HUES6 (cell line): ENCODE measurements at regions not wholly inside any gene's neighbourhood (a gene's known extent, or its start where the extent isn't known, plus 50 kb on each side); places are given as distances from the start of the nearest gene placed in this dataset.

ENCODE experiments used
- H3K27ac ChIP-seq: 2 replicates; pipeline ENCODE4 v1.7.0; 2013; ENCODE audit warnings: low read depth, mild to moderate bottlenecking, low read length, inconsistent platforms
- H3K27me3 ChIP-seq: 2 replicates; pipeline ENCODE4 v1.6.1; 2013; ENCODE audit warnings: low read length; ENCODE audit not compliant: control insufficient read depth, insufficient read depth
- H3K36me3 ChIP-seq: 2 replicates; pipeline ENCODE4 v1.6.1; 2013; ENCODE audit warnings: low read length; ENCODE audit not compliant: control insufficient read depth, insufficient read depth
- H3K4me1 ChIP-seq: 2 replicates; pipeline ENCODE4 v1.6.1; 2013; ENCODE audit warnings: low read length; ENCODE audit not compliant: control insufficient read depth, insufficient read depth
- H3K4me3 ChIP-seq: 2 replicates; pipeline ENCODE4 v1.5.1; 2013; ENCODE audit warnings: low read depth, low read length
- H3K9ac ChIP-seq: one replicate; pipeline ENCODE4 v1.6.1; 2013; ENCODE audit warnings: mild to moderate bottlenecking, low read length
- H3K9me3 ChIP-seq: 2 replicates; pipeline ENCODE4 v1.6.1; 2013; ENCODE audit warnings: low read depth, low read length; ENCODE audit not compliant: control insufficient read depth, insufficient read depth

DNA sequence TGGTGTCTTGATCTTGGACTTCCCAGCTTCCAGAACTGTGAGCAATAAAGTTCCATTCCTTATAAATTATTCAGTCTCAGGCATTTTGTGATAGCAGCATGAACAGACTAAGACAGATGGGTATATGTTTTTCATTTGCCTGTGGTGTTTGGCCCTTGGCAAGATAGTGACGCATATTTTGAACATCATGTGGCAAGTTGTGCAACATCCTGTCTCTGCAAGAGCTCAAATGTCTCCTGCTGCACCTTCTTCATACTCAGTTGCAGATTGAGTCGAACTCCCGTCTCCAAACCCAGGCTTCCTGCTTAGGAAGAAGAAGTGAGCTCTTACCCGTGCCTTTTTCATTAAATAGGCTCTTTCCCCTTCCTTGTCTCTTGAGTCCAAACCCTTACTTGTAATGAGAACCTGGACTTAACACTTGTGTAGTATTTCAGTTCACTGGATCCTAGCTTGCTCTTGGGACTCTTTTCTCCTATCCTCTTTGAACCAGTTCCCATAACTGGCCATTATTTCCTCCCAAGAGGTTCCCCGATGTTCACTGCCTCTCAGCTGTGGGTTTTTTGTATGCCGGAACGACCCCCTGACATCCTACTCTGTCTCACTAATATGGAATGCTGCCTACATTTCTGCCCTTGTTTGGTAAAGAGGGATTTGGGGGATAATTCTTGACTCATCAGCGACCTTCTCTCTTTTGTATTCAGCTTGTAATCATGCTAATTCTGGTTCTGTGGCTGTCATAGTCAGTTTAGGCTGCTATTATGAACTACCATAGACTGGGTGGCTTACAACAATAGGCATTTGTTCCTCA is 125.0 kb upstream of the KCNK2 start:
- Histone ChIP-seq H3K27me3 (no peaks in the 10 kb centered on the region), H3K4me3 (no peak overlapping the region), H3K4me1 (no peaks in the 10 kb centered on the region; the same call in 1 of the 2 replicates), H3K9me3 (no peaks in the 10 kb centered on the region), H3K27ac (no peak overlapping the region), H3K9ac (no peak overlapping the region), H3K36me3 (no peaks in the 10 kb centered on the region)

GRCh38 chr1:214958486-214958885 is 124.1 kb upstream of the KCNK2 start:
- no peak overlapping the region for H3K27ac ChIP-seq
- H3K9me3 ChIP-seq = no peaks in the 10 kb centered on the region
- no peaks in the 10 kb centered on the region for H3K36me3 ChIP-seq
- H3K4me1 ChIP-seq = no peaks in the 10 kb centered on the region
- H3K4me3 ChIP-seq = no peak overlapping the region
- H3K27me3 ChIP-seq = no peaks in the 10 kb centered on the region
- H3K9ac ChIP-seq = no peak overlapping the region

GRCh38 chr1:214966346-214966745 is 116.2 kb upstream of the KCNK2 start:
- Histone ChIP-seq H3K27ac (no peak overlapping the region), H3K9me3 (no peaks in the 10 kb centered on the region), H3K36me3 (no peaks in the 10 kb centered on the region), H3K4me3 (no peak overlapping the region), H3K9ac (no peak overlapping the region), H3K4me1 (no peaks in the 10 kb centered on the region), H3K27me3 (no peaks in the 10 kb centered on the region)

GRCh38 chr1:214967865-214968575 is 114.5 kb upstream of the KCNK2 start:
- Histone ChIP-seq H3K4me1 (no peaks in the 10 kb centered on the region), H3K36me3 (no peaks in the 10 kb centered on the region), H3K4me3 (no peak overlapping the region), H3K27ac (no peak overlapping the region), H3K9me3 (no peaks in the 10 kb centered on the region), H3K9ac (no peak overlapping the region), H3K27me3 (no peaks in the 10 kb centered on the region)

- Histone ChIP-seq H3K9me3 (no peaks in the 10 kb centered on the region), H3K27me3 (no peaks in the 10 kb centered on the region), H3K4me1 (peaks cover 7% of the 10 kb centered on the region), H3K36me3 (no peaks in the 10 kb centered on the region), H3K9ac (no peak overlapping the region), H3K4me3 (no peak overlapping the region), H3K27ac (no peak overlapping the region)
These were observed 112.5 kb upstream of the KCNK2 start for GRCh38 chr1:214970016-214970415.

DNA sequence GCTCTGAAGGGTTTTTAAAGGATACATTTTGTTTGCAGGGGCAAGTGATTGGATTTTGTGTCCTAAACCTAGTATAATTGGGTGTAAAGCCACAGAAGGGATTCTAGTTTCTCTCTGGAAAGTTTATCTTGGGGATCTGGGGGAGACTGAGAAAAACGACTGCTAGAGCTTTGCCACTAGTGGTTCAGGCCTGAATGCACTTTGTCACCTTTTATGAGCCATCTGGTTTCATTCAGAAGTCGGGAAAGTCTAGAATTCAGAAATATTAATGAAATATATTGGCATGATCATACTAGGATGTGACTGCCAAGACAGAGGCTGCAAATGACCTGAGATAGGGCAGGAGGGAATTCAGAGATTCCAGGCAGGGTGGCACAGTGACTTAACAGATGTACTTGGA is 111.5 kb upstream of the KCNK2 start:
- no peak overlapping the region for H3K4me3 ChIP-seq
- H3K9me3 ChIP-seq = no peaks in the 10 kb centered on the region
- H3K4me1 ChIP-seq = peaks cover 7% of the 10 kb centered on the region
- H3K27ac ChIP-seq = no peak overlapping the region
- no peak overlapping the region for H3K9ac ChIP-seq
- H3K27me3 ChIP-seq = no peaks in the 10 kb centered on the region
- H3K36me3 ChIP-seq = no peaks in the 10 kb centered on the region

DNA sequence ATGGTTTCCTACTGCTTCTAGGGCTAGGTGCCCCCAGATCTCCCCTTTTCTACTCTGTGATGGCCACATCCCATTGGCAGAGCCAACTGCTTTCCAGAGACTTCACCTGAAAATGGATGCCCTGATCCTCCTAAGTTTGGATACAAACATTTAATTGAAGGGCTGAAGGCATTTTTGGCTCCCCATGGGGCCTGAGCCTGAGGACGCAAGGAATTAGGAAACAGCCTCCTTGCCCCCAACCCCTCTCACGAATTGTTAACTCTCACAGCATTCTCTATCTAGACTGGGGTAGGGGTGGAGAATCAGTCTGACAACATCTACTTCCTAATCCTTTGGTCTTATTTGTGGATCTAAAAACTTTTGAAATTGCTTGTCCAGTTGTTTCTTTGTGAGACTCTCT is 108.5 kb upstream of the KCNK2 start:
- no peak overlapping the region for H3K4me3 ChIP-seq
- no peaks in the 10 kb centered on the region for H3K36me3 ChIP-seq

DNA sequence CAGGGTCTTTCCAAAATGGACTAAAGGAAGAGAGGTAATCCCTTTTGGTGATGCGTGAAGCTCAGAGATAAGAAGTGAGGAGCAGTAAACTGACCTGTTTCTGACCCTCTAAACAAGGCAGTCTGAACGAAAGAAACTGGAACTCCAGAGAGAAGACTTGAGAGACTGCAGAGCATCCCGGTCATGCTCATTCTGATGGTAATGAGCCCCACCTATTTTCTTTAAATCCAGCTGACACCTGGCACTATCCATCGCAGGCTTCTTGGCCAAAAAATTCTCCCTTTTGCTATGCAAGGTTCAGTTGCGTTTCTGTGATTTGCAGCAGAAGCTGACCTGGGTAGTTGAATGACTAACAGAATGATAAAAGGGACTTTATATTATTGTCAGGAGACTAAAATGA is 105.9 kb upstream of the KCNK2 start:
- H3K27me3 ChIP-seq = no peaks in the 10 kb centered on the region
- no peak overlapping the region for H3K27ac ChIP-seq
- peaks cover 19% of the 10 kb centered on the region for H3K4me1 ChIP-seq
- H3K9ac ChIP-seq = no peak overlapping the region
- no peak overlapping the region for H3K4me3 ChIP-seq
- no peaks in the 10 kb centered on the region for H3K36me3 ChIP-seq
- H3K9me3 ChIP-seq = no peaks in the 10 kb centered on the region

More for the DNA sequence above, 108.5 kb upstream of the KCNK2 start:
- H3K27ac ChIP-seq = no peak overlapping the region
- H3K9ac ChIP-seq = no peak overlapping the region
- no peaks in the 10 kb centered on the region for H3K9me3 ChIP-seq
- H3K4me1 ChIP-seq = peaks cover 19% of the 10 kb centered on the region
- no peaks in the 10 kb centered on the region for H3K27me3 ChIP-seq

GRCh38 chr1:214977110-214977509 is 105.4 kb upstream of the KCNK2 start:
- H3K27me3 ChIP-seq = no peaks in the 10 kb centered on the region
- H3K9ac ChIP-seq = no peak overlapping the region
- no peak overlapping the region for H3K27ac ChIP-seq
- no peaks in the 10 kb centered on the region for H3K36me3 ChIP-seq
- no peak overlapping the region for H3K4me3 ChIP-seq
- no peaks in the 10 kb centered on the region for H3K9me3 ChIP-seq
- peaks cover 19% of the 10 kb centered on the region for H3K4me1 ChIP-seq

DNA sequence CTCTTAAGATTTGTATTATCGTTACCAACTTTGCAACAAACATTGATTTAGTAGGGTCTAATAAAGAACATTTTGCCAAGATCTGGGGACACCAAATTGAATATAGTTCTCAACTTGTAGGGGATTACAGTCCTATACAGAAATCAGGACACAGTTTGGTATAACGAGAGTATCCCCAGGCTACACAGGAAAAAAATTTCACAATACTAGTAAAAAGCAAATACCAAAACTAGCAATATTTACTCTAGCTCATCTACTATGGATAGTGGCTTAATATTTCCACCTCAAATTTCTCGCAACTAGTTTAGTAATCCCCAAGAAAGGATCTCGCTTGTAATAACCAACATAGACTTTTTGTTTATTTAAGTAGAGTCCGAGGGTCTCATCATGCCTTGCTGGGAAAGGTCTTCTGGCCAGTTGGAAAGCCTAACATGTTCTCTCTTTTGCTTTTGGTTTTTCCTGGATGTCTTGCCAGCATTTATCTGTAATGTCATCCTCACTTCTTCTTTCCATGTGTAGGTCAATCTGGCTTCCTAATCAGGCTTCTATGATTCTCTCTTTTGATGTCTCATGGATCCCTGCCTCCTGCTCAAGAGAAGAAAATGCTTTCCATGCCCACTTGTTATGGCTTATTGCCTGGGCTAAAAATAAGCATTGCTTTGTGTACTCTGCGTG is 104.7 kb upstream of the KCNK2 start:
- no peaks in the 10 kb centered on the region for H3K36me3 ChIP-seq
- no peak overlapping the region for H3K9ac ChIP-seq
- no peaks in the 10 kb centered on the region for H3K9me3 ChIP-seq
- peaks cover 19% of the 10 kb centered on the region for H3K4me1 ChIP-seq
- no peaks in the 10 kb centered on the region for H3K27me3 ChIP-seq
- no peak overlapping the region for H3K27ac ChIP-seq
- no peak overlapping the region for H3K4me3 ChIP-seq

GRCh38 chr1:214979191-214979590 is 103.3 kb upstream of the KCNK2 start:
- Histone ChIP-seq H3K27ac (no peak overlapping the region), H3K27me3 (no peaks in the 10 kb centered on the region), H3K9ac (no peak overlapping the region), H3K4me3 (no peak overlapping the region), H3K9me3 (no peaks in the 10 kb centered on the region), H3K36me3 (no peaks in the 10 kb centered on the region), H3K4me1 (peaks cover 14% of the 10 kb centered on the region)
